Keratinocyte (primary cell): ENCODE measurements at regions not wholly inside any gene's neighbourhood (a gene's known extent, or its start where the extent isn't known, plus 50 kb on each side); places are given as distances from the start of the nearest gene placed in this dataset.

ENCODE experiments used
- CTCF ChIP-seq, 3 experiments: IDR thresholded peaks in 1 of 3; conservative IDR thresholded peaks in 1 of 3; optimal IDR thresholded peaks in 1 of 3; 2 replicates in 2 of 3; 3 replicates in 1 of 3; pipeline versions ENCODE3 to v1.5.1; 2011; ENCODE audit warnings: low read length in 3 of 3, mild to moderate bottlenecking in 3 of 3, moderate library complexity in 2 of 3, control low read depth in 1 of 3, inconsistent platforms in 1 of 3; ENCODE audit not compliant: insufficient read depth in 2 of 3; ENCODE audit errors: extremely low read depth in 1 of 3
- EZH2 ChIP-seq: IDR thresholded peaks from one replicate; pipeline ENCODE4 v1.6.1; 2012; ENCODE audit warnings: inconsistent platforms, mild to moderate bottlenecking, low read length, moderate library complexity

- no peak for TF ChIP-seq CTCF (optimal IDR thresholded peaks at IDR 0.05 in 1 of 3, IDR thresholded peaks at IDR 0.05 in 1 of 3, conservative IDR thresholded peaks at IDR 0.05 in 1 of 3; ENCODE audit: extremely low read depth in 1 of 3, insufficient read depth in 2 of 3, low read length in 3 of 3)
- TF ChIP-seq EZH2: no peak
These were observed 507.6 kb downstream of the NPHP4 start for GRCh38 chr1:5484451-5485165.
